Islet of Langerhans (tissue), 1 donor: ENCODE measurements at regions not wholly inside any gene's neighbourhood (a gene's known extent, or its start where the extent isn't known, plus 50 kb on each side); places are given as distances from the start of the nearest gene placed in this dataset.
"Not testable (repeated sequence)": the region's sequence is repeated elsewhere in the genome, so short reads cannot be mapped to it uniquely, and the experiment has no call there.

Source experiments
- FAIRE-seq: peaks from one replicate; lab custom pipeline; 2011; peaks lifted over from hg19 to GRCh38; lab: Jason Lieb, UNC

- FAIRE-seq = no peak
These were observed 119.5 kb upstream of the SALL3 start for GRCh38 chr18:78860117-78860516.

- FAIRE-seq = no peak
These were observed 118.5 kb upstream of the SALL3 start for GRCh38 chr18:78861116-78861515.

DNA sequence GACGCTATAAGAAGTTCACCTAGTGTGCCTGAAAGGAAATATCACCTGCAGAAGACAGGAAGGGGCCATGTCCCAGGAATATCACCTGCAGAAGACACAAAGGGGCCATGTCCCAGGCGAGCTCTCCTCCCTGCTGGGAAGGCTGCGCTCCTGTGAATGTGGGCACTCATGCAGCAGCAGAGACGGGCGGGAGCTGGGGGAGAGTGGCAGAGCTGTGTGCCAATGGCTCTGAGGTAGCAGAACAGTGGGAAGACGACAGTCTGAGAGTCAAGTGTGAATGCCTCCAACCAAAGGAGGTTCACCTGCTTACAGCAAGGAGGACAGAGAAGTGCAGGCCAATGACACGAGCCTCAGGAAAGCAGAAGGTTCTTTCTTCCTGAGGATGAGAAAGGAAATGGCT lies 117.9 kb upstream of the SALL3 start:
- no peak for FAIRE-seq

GRCh38 chr18:78862395-78862794 lies 117.2 kb upstream of the SALL3 start:
- no peak for FAIRE-seq

DNA sequence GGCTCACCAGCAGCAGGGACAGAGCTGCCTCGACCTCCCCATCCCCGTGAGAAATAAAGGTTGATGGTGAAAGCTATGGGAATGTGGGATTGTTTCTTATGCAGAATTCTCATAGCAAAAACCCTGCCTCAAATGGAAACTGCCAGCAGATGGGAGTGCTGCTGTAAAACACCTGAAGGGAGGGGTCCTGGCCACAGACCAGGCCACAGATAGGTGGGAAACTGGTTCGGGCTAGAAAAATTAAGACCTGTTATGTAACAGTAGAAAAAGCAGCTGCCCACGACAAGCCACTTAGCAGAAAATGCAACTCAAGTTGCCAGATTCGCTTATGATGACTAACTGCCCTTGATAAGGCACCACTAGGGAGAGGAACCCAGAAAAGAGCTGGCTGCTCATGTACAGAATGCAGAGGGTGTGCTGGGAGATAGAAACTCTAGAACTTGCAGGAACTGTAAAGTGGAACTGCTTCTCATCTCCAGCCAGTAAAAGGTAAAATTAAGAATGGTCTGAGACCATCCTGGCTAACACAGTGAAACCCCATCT lies 114.5 kb upstream of the SALL3 start:
- no peak for FAIRE-seq

GRCh38 chr18:78865771-78866310 lies 113.8 kb upstream of the SALL3 start:
- no peak for FAIRE-seq

DNA sequence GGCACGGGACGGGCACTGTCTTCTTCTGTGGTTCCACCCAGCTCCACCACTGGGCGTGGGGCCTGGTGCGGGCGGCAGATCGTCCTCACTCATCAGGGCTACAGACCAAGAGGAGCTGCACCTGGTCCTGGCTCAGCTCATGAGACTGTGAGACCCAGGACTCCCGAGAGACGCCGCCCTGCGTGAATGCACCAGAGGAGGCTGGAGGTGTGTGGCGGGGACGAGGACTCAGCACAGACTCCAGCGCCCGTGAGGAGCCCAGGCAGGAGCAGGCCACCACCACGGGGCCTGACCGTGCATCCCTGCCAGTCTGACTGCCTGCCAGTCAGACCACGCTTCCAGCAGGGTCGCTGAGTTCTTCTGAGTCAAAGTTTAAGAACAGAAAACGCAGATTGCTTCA lies 112.5 kb upstream of the SALL3 start:
- FAIRE-seq = no peak

- no peak for FAIRE-seq
These were observed 111.0 kb upstream of the SALL3 start for GRCh38 chr18:78868330-78869316.

DNA sequence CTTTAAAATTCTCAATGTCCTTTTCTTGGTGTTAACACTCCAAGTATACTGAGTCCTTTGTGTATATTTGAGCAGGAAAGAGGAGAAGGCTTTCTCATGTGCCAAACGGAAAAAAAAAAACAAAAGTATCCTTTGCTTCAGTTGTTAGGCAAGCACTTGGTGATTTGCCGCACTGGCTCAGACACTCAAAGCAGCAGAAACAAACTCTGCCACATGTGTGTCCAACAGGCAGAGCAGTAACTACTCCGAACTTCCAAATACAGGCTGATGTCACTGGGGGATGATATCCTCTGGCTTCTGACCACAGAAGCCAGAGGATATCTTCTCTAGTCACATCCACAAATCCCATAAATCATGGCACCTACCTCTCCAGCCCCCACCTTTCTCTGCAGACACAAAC lies 108.0 kb upstream of the SALL3 start:
- FAIRE-seq = no peak

GRCh38 chr18:78873926-78874500 lies 105.6 kb upstream of the SALL3 start:
- no peak for FAIRE-seq

- FAIRE-seq = no peak
These were observed 104.4 kb upstream of the SALL3 start for GRCh38 chr18:78875016-78875777.

- FAIRE-seq = no peak
These were observed 103.6 kb upstream of the SALL3 start for GRCh38 chr18:78875778-78876650.

DNA sequence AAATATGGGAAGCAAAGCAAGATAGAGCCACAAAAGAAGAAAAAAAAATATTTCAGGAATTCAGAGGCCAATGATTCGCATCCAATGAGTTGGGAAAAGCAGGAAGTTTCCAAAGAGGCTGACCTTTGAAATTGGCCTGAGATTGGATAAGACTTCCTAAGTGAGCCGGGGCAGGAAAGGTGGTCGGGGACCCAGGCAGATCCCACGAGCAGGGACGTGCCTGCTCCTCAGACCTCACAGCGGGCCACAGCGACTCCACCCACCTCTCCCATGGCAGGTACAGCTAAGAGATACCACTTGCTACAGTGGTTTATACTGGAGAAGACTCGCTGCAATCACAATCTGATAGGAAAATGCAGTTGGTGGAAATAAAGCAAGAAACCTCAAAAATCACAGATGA lies 102.8 kb upstream of the SALL3 start:
- no peak for FAIRE-seq

DNA sequence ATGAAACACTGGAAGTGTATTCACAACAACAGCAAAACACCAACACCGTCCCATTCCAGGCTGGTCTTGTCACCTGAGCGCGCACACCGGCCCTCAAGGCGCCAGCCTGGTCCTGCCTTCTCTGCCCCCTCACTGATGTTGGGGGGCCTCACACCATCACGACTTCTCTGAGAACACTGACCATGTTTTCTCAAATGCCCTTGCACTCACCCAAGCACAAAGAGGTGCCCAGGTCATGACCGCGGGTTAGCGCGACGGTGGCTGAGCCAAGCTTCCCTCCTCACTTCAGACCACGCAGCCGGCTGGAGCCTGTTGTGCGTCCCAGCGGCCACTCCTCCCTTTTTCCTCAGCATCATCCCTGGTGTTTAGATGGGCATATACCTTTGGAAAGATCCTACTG lies 101.3 kb upstream of the SALL3 start:
- FAIRE-seq = no peak

DNA sequence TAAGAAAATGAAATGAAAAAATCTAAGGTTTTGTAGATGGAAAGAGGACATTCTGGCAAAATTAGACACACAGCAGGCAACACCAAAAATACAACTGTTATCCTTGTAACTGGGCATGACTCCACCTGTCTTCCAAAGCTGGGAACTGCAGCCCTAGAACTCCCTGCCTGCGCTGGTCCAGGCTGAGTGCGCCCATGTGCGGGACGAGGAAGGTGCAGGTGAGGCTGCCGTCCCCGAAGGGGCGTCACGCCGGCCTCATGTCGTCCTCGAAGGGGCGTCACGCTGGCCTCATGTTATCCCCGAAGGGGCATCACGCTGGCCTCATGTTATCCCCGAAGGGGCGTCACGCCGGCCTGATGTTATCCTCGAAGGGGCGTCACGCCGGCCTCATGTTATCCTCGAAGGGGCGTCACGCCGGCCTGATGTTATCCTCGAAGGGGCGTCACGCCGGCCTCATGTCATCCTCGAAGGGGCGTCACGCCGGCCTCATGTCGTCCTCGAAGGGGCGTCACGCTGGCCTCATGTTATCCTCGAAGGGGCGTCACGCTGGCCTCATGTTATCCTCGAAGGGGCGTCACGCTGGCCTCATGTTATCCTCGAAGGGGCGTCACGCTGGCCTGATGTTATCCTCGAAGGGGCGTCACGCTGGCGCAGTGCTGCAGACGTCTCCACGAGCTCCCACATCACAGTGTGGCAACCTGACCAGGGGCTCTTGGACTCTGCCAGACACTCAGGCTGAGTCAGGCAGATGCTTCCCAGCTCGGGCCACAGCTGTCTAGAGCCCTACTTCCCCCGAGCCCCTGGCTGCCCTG lies 100.3 kb upstream of the SALL3 start:
- FAIRE-seq = not testable (repeated sequence)

GRCh38 chr18:78882585-78882984 lies 97.0 kb upstream of the SALL3 start:
- no peak for FAIRE-seq

DNA sequence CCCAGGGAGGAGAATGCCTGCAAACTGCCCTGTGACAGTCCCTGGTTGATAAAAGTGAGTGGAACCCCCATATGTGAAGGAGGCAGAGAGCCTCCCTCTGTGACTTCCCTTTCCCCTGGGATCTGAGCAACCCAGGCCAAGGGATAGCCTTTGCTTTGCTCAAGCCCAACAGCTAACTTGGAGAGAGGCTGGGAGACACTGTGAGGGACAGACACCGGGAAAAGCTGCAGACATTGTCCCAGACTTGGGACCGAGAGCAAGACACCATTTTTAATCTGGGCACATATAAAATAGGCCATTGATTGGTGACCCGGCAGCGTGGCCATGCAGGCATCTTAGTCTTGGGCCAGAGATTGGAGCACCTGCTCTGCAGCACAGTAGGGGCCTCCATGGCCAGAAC lies 96.1 kb upstream of the SALL3 start:
- no peak for FAIRE-seq

DNA sequence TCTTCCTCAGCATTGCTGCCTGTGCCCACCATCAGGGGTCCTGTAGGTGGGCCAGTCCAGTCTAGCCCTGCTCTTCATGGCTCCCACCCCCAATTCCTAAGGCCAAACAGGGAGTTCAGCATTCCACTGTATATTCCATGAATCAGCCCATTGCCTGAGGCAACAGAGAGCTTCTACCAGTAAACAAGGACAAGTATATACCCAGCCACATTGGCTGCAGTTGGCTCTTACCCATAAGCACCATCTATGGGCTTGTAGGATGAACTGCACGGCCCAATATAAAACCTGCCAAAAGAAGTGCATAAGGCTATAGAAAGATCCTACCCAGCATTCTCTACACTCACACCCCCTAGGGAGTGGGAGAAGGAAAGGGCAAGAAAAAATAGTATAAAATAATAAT lies 95.1 kb upstream of the SALL3 start:
- FAIRE-seq = no peak

- no peak for FAIRE-seq
These were observed 90.4 kb upstream of the SALL3 start for GRCh38 chr18:78889250-78889649.

GRCh38 chr18:78890388-78890787 lies 89.2 kb upstream of the SALL3 start:
- no peak for FAIRE-seq
